Epithelial cell of prostate (primary cell): ENCODE measurements at regions not wholly inside any gene's neighbourhood (a gene's known extent, or its start where the extent isn't known, plus 50 kb on each side); places are given as distances from the start of the nearest gene placed in this dataset.

Experiments used
- DNase-seq: peaks from one replicate; pipeline ENCODE4 v3.0.0-alpha.2; 2011; ENCODE audit warnings: low read depth, low spot score
- H3K27ac ChIP-seq: fragments of 450-650 bp; 2 replicates; pipeline ENCODE4 v1.5.1; 2017; ENCODE audit warnings: mild to moderate bottlenecking

- no peak for DNase-seq
- no peak overlapping the region for H3K27ac ChIP-seq
Measured at GRCh38 chr7:9181356-9181755, 747.9 kb downstream of the NXPH1 start.

- no peak overlapping the region for H3K27ac ChIP-seq
- no peak for DNase-seq
Measured at GRCh38 chr7:9186730-9187129, 753.3 kb downstream of the NXPH1 start.

GRCh38 chr7:9189703-9190102 is 756.3 kb downstream of the NXPH1 start:
- H3K27ac ChIP-seq: no peak overlapping the region
- DNase-seq: no peak

GRCh38 chr7:9192969-9193368 is 759.6 kb downstream of the NXPH1 start:
- DNase-seq: no peak
- H3K27ac ChIP-seq: no peak overlapping the region

- no peak for DNase-seq
- H3K27ac ChIP-seq: no peak overlapping the region
Measured at GRCh38 chr7:9200626-9201025, 767.2 kb downstream of the NXPH1 start.

DNA sequence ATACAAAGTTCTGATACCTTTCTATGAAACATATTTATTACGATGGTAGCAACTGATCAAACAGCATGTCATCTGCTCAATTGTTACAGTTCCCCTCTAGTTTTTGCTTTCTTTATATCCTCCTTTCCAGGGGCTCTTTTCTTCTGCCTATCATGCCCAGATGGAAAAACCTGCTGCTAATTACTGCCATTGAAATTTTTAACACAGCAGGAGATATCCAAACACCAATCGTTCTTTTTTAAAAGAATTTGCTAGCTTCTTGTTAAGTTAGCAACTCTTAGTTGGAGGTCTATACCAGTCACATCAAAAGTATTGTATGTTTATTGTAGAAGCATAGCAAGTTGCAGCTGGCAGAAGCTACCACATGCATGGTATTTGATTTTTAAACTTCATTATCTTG is 768.5 kb downstream of the NXPH1 start:
- H3K27ac ChIP-seq: no peak overlapping the region
- DNase-seq: no peak

DNA sequence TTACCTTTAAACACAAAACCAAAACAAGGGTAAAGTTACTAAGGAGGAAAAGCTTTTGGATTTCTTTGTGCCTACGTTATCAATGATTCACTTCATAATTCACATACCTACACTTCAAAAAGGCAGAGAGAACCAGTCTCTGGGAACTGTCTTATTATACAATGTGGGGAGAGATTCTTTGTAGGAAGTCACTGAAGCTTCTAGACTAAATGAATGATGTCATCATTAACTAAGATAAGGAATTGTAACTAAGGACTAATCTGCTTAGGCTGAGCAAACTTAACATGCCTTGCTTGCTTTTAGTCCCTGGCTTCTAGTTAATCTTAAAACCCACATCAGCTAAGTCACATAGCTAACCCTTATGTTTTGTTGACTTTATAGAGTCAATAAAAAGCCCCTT is 771.2 kb downstream of the NXPH1 start:
- no peak for DNase-seq
- H3K27ac ChIP-seq: no peak overlapping the region

DNA sequence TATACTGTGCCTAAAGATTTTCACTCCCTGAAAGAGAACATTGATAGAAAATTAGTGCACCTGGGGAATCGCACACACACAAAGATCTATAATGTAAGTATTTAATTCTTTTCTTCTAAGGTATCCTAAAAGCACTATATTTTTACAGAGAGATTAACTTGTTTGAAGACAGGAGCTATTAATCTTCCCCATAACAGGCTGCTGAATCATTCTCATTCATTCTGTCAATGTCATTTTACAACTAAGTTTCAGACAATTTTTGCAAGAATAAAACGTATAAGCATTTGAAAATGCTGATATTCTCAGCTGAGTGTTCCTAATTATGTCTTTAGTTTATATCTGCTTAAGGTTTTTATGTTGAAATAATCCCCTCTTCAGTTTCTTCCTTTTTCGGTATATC is 776.7 kb downstream of the NXPH1 start:
- no peak for DNase-seq
- H3K27ac ChIP-seq: no peak overlapping the region

DNA sequence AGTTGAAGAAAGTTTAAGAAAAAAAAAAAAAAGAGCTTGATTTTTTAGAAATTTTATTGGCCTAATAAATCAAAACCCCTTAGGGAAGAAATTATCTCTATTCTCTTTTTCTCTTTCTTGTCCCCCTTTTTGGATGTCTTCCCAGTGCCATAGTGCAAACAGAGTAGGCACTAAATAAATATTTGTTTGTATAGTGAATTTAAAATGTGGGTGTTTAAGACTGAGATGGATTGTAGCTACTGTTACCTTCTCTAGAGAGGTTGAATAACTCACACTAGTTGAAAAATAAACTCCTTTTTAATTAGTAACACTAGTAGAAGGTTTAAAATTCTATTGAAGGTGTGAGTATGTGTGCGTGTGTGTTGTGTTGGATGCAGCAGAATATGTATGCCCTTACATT is 783.8 kb downstream of the NXPH1 start:
- DNase-seq: no peak
- H3K27ac ChIP-seq: no peak overlapping the region

DNA sequence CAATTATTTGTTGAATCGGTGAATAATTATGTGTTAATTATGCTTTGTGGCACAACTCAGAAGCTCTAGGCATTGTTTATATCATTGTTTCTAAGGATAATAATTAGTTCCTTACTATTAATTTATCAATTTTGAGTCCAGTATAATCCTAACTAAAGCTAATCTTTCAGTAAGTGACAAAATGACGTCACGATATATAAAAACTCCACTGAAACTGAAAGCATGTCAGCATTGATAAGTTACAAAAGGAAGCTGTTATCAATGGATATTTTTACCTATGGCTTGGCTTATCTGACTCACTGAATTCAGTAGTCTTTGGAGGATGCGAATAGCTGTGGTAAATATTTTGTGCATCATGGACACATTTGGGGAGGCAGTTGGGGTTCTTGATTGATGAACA is 793.1 kb downstream of the NXPH1 start:
- H3K27ac ChIP-seq: no peak overlapping the region
- no peak for DNase-seq

GRCh38 chr7:9231630-9232121 is 798.3 kb downstream of the NXPH1 start:
- DNase-seq: no peak
- H3K27ac ChIP-seq: no peak overlapping the region

DNA sequence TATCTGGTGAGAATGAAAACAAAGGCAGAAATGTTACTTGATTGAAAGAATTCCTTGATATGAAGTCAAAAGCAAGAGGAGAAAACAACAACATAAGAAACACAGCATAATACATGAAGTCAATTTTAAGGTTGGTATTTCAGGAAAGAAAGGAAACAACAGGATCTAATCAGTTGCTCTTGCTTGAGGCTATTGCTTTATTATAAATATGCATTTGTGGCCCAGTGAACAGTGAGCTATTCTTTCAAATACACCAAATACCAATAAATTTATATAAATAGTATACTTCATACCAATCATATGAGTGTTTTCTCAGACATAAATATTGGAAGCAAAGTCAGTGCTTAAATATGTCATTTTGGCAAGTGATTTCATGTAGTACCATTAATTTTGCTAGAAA is 806.6 kb downstream of the NXPH1 start:
- DNase-seq: no peak
- no peak overlapping the region for H3K27ac ChIP-seq

- no peak overlapping the region for H3K27ac ChIP-seq
- no peak for DNase-seq
Measured at GRCh38 chr7:9241826-9242225, 808.4 kb downstream of the NXPH1 start.

DNA sequence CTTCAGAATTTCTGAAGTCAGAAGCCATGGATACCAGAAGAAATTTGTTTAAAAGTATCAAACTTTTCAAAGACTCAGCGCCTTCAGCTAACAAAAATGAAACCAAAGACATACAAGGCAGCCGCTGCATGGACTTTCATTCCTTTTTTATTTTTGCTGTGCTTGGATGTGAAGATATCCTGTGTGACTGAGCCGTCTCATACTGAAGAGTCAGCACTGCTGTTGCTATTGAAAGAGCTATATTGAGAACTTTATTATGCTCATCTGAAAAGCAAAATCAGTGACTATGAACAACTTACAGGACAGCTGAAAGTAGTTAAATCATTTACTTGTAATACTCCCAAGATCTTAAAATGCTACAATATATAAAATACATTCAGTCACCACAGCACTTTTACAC is 809.2 kb downstream of the NXPH1 start:
- DNase-seq: no peak
- no peak overlapping the region for H3K27ac ChIP-seq

- H3K27ac ChIP-seq: no peak overlapping the region
- DNase-seq: no peak
Measured at GRCh38 chr7:9250876-9251275, 817.5 kb downstream of the NXPH1 start.

GRCh38 chr7:9264395-9264794 is 831.0 kb downstream of the NXPH1 start:
- DNase-seq: no peak
- no peak overlapping the region for H3K27ac ChIP-seq

DNA sequence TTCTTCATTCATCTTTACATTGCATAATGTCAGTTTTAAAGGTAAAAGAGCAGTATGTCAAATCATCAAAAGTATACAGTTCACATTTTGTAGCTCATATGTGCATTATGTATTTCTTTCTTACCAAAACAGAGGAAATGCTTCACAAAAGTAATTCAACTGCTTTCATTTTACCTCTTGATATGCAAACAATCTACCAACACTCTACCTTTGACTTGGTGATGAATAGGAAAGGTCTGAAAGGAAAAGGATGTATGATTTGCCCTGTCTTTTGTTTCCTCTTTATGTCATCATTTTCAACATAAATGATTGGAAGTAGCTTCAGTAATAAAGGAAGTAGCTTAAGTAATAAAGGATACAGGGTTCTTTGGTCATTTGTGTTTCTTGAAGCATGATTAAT is 846.7 kb downstream of the NXPH1 start:
- no peak for DNase-seq
- no peak overlapping the region for H3K27ac ChIP-seq

DNA sequence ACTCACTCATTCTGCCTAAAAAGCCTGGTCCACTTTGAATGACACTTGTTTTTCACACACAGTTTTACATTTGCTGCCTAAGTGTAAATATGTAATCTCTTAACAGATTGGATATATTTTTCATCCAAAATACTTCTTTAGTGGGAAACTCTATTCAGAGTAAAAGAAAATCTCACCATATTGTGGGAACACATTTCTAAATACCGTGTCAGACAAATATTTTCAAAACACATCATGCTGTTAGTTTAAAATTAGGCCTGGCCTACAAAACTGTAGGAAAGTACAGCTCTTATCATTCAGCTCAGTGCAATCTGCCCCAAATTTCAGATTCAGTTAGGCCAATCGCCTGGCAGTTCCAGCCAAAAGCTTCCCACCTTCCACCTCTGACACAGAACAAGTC is 849.8 kb downstream of the NXPH1 start:
- no peak overlapping the region for H3K27ac ChIP-seq

DNA sequence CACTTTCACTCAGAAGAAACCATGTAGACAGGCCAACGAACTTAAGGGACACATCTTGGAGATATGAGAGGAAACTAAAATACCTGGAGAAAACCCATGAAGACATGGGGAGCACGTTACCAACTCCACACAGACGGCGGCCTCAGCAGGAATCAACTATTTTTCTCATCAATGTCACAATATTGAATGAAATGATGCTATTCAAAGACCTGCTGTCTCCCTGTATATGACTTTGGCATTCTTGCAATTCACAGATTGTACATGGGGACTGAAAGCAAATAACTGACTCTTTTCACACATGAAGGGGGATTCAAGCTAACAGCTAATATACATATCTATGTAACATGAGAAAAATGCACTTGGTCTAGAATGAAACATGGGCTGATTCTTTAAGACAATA is 869.0 kb downstream of the NXPH1 start:
- no peak overlapping the region for H3K27ac ChIP-seq
- no peak for DNase-seq

More for the DNA sequence above, 849.8 kb downstream of the NXPH1 start:
- no peak for DNase-seq

DNA sequence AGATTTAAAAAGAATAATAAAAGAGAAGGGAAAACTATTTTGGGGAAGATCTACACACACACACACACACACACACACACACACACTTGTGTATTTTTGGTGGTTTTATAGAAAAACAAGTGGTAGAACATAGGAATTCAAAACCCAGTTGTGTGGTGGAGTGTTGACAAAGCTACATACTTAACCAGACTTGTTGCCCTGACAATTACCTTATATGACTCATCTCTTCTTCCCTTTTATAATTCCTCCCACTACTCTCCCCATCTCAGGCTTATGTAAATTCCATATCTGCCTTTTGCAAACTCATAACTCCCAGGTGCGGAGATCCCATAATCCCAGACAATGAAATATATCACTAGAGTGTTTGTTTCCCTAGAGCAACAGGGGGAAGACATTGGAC is 873.7 kb downstream of the NXPH1 start:
- DNase-seq: no peak
- no peak overlapping the region for H3K27ac ChIP-seq

- no peak for DNase-seq
- no peak overlapping the region for H3K27ac ChIP-seq
Measured at GRCh38 chr7:9324513-9324912, 891.1 kb downstream of the NXPH1 start.

DNA sequence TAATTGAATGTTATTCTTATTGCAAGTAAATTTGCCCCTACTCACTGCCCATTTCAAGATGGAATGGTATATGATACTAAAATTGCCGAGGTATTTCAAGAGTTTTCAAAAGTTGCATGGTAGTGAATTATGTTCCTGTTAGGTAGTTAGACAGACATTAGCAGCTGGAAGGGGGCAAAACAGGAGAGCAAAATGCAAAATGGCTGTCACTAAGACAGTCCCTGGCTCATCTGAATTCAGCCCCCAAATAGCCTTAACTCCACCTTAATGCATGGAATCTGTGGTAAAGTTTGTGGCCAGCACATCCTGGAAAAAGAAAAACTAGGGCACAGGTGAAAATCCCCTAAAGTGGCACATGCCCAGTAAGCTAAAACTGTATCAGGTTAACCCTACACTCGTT is 894.9 kb downstream of the NXPH1 start:
- DNase-seq: no peak
- H3K27ac ChIP-seq: no peak overlapping the region

DNA sequence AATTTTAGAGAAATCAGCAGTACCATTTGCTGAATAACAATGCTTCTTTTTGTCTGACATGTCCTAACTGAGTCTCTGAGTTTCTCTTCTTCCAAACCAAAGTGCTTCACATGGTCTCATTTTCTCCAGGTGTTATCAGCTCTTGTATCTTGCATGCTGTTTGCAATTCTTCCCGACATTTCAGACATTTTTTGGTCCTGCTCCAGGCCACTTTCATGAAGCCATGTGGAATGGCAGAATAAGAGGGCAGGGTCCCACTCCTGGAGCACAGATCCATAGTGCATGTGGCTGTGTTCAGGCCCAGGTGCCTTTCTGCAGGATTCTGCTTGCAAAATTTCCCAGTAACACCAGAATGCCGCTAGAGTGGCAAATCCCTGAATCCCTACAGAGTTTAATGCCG is 916.2 kb downstream of the NXPH1 start:
- no peak for DNase-seq
- H3K27ac ChIP-seq: no peak overlapping the region
